ENCODE measurements at regions not wholly inside any gene's neighbourhood (a gene's known extent, or its start where the extent isn't known, plus 50 kb on each side); places are given as distances from the start of the nearest gene placed in this dataset.

GRCh38 chr6:168885751-168886742 lies 367.6 kb downstream of the THBS2 start:
- TF ChIP-seq CTCF (IDR thresholded peaks at IDR 0.05), result no peak
- TF ChIP-seq EZH2 (IDR thresholded peaks at IDR 0.05; ENCODE audit: borderline replicate concordance, insufficient read depth, low read depth, low read length, poor library complexity, severe bottlenecking), result no peak

All from B cell (primary cell).